SK-N-MC (cell line): ENCODE measurements at regions not wholly inside any gene's neighbourhood (a gene's known extent, or its start where the extent isn't known, plus 50 kb on each side); places are given as distances from the start of the nearest gene placed in this dataset.

Experiments used
- EZH2 ChIP-seq: fragments of 200-600 bp; sonication (generic); IDR thresholded peaks from one replicate; pipeline ENCODE4 v1.6.1; 2017; ENCODE audit warnings: antibody characterized with exemption
- POLR2AphosphoS5 ChIP-seq: IDR thresholded peaks from 2 replicates; pipeline ENCODE4 v1.6.1; 2012; ENCODE audit warnings: mild to moderate bottlenecking, low read depth, low read length, borderline replicate concordance

- no peak for TF ChIP-seq EZH2
- no peak for TF ChIP-seq POLR2AphosphoS5
These were observed 268.9 kb upstream of the PDE4D start for GRCh38 chr5:60162441-60162840.
